ENCODE measurements at regions not wholly inside any gene's neighbourhood (a gene's known extent, or its start where the extent isn't known, plus 50 kb on each side); places are given as distances from the start of the nearest gene placed in this dataset.

GRCh38 chr4:187271848-187272247 is 548.2 kb upstream of the FAT1 start:
- DNase-seq (ENCODE audit: low read depth, low spot score) (no peak), FAIRE-seq (no peak)
- H3K4me1 ChIP-seq (ENCODE audit: control insufficient read depth, extremely low read depth, insufficient read depth, low read length): peaks cover 3% of the 10 kb centered on the region
- no peak for TF ChIP-seq CTCF (optimal IDR thresholded peaks at IDR 0.05 in 1 of 3, IDR thresholded peaks at IDR 0.05 in 1 of 3, conservative IDR thresholded peaks at IDR 0.05 in 1 of 3; ENCODE audit: extremely low read depth in 1 of 3, insufficient read depth in 2 of 3, low read length in 3 of 3)
- TF ChIP-seq EZH2 (IDR thresholded peaks at IDR 0.05; ENCODE audit: low read length): no peak
- H3K36me3 ChIP-seq (ENCODE audit: control insufficient read depth in 2 of 2, extremely low read depth in 1 of 2, insufficient read depth in 2 of 2, low read length in 2 of 2): no peaks in the 10 kb centered on the region
- H3K9me1 ChIP-seq (ENCODE audit: control insufficient read depth, extremely low read depth, insufficient read depth, low read length): no peaks in the 10 kb centered on the region
- H2AFZ ChIP-seq (ENCODE audit: control insufficient read depth, low read length): no peak overlapping the region
- H3K4me2 ChIP-seq (ENCODE audit: control insufficient read depth, extremely low read depth, insufficient read depth, low read depth, low read length): no peak overlapping the region
- no peaks in the 10 kb centered on the region for H3K79me2 ChIP-seq (ENCODE audit: control insufficient read depth, insufficient read depth, low read length)
- dilution Hi-C loops (cut with MboI; ENCODE audit: extremely low pct_ligation_motif_present, low sequenced_read_pairs): no loop called here
- H3K4me3 ChIP-seq (ENCODE audit: control insufficient read depth in 2 of 3, extremely low read depth in 1 of 3, insufficient read depth in 2 of 3, low read depth in 1 of 3, low read length in 3 of 3): no peak overlapping the region
- no peaks in the 10 kb centered on the region for H3K27me3 ChIP-seq (ENCODE audit: control insufficient read depth, extremely low read depth, insufficient read depth, low read length)
- H3K9me3 ChIP-seq (ENCODE audit: control insufficient read depth, low read depth, low read length): no peaks in the 10 kb centered on the region
- no peaks in the 10 kb centered on the region for H4K20me1 ChIP-seq (ENCODE audit: control insufficient read depth, extremely low read depth, insufficient read depth, low read length)
- H3K9ac ChIP-seq (ENCODE audit: control insufficient read depth, extremely low read depth, insufficient read depth, low read length): no peak overlapping the region
- no peak overlapping the region for H3K27ac ChIP-seq (ENCODE audit: control insufficient read depth, insufficient read depth, low read length)

GRCh38 chr4:187274153-187274552 is 550.5 kb upstream of the FAT1 start:
- FAIRE-seq: no peak
- H3K4me3 ChIP-seq (ENCODE audit: control insufficient read depth in 2 of 3, extremely low read depth in 1 of 3, insufficient read depth in 2 of 3, low read depth in 1 of 3, low read length in 3 of 3): no peak overlapping the region

More at GRCh38 chr4:187274153-187274552, 550.5 kb upstream of the FAT1 start:
- no peak overlapping the region for H3K9ac ChIP-seq (ENCODE audit: control insufficient read depth, extremely low read depth, insufficient read depth, low read length)
- H3K27ac ChIP-seq (ENCODE audit: control insufficient read depth, insufficient read depth, low read length): no peak overlapping the region
- DNase-seq (ENCODE audit: low read depth, low spot score): no peak
- no peaks in the 10 kb centered on the region for H3K27me3 ChIP-seq (ENCODE audit: control insufficient read depth, extremely low read depth, insufficient read depth, low read length)
- no peak overlapping the region for H3K4me2 ChIP-seq (ENCODE audit: control insufficient read depth, extremely low read depth, insufficient read depth, low read depth, low read length)
- no peaks in the 10 kb centered on the region for H3K4me1 ChIP-seq (ENCODE audit: control insufficient read depth, extremely low read depth, insufficient read depth, low read length)
- dilution Hi-C loops (cut with MboI; ENCODE audit: extremely low pct_ligation_motif_present, low sequenced_read_pairs): no loop called here
- H2AFZ ChIP-seq (ENCODE audit: control insufficient read depth, low read length): no peak overlapping the region
- no peaks in the 10 kb centered on the region for H3K79me2 ChIP-seq (ENCODE audit: control insufficient read depth, insufficient read depth, low read length)
- no peaks in the 10 kb centered on the region for H4K20me1 ChIP-seq (ENCODE audit: control insufficient read depth, extremely low read depth, insufficient read depth, low read length)
- TF ChIP-seq CTCF (optimal IDR thresholded peaks at IDR 0.05 in 1 of 3, IDR thresholded peaks at IDR 0.05 in 1 of 3, conservative IDR thresholded peaks at IDR 0.05 in 1 of 3; ENCODE audit: extremely low read depth in 1 of 3, insufficient read depth in 2 of 3, low read length in 3 of 3): no peak
- TF ChIP-seq EZH2 (IDR thresholded peaks at IDR 0.05; ENCODE audit: low read length): no peak
- H3K36me3 ChIP-seq (ENCODE audit: control insufficient read depth in 2 of 2, extremely low read depth in 1 of 2, insufficient read depth in 2 of 2, low read length in 2 of 2): no peaks in the 10 kb centered on the region
- no peaks in the 10 kb centered on the region for H3K9me3 ChIP-seq (ENCODE audit: control insufficient read depth, low read depth, low read length)
- H3K9me1 ChIP-seq (ENCODE audit: control insufficient read depth, extremely low read depth, insufficient read depth, low read length): no peaks in the 10 kb centered on the region
